ENCODE measurements at regions not wholly inside any gene's neighbourhood (a gene's known extent, or its start where the extent isn't known, plus 50 kb on each side); places are given as distances from the start of the nearest gene placed in this dataset.
"Not testable (repeated sequence)": the region's sequence is repeated elsewhere in the genome, so short reads cannot be mapped to it uniquely, and the experiment has no call there.

GRCh38 chr1:206320227-206320626 is 116.9 kb downstream of the SRGAP2 start:
- TF ChIP-seq, protein P1, sequence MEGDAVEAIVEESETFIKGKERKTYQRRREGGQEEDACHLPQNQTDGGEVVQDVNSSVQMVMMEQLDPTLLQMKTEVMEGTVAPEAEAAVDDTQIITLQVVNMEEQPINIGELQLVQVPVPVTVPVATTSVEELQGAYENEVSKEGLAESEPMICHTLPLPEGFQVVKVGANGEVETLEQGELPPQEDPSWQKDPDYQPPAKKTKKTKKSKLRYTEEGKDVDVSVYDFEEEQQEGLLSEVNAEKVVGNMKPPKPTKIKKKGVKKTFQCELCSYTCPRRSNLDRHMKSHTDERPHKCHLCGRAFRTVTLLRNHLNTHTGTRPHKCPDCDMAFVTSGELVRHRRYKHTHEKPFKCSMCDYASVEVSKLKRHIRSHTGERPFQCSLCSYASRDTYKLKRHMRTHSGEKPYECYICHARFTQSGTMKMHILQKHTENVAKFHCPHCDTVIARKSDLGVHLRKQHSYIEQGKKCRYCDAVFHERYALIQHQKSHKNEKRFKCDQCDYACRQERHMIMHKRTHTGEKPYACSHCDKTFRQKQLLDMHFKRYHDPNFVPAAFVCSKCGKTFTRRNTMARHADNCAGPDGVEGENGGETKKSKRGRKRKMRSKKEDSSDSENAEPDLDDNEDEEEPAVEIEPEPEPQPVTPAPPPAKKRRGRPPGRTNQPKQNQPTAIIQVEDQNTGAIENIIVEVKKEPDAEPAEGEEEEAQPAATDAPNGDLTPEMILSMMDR (IDR thresholded peaks at IDR 0.05), result not testable (repeated sequence)
- not testable (repeated sequence) for TF ChIP-seq ZFX (IDR thresholded peaks at IDR 0.05; ENCODE audit: borderline replicate concordance)

All from 22Rv1 (cell line).